GM19468 (cell line): ENCODE measurements at regions not wholly inside any gene's neighbourhood (a gene's known extent, or its start where the extent isn't known, plus 50 kb on each side); places are given as distances from the start of the nearest gene placed in this dataset.

Experiments used
- ATAC-seq: cut with Tn5 transposase; IDR thresholded peaks from one replicate; pipeline ENCODE4 v1.9.1; 2021; ENCODE audit warnings: mild to moderate bottlenecking, moderate library complexity, moderate number of reproducible peaks; ENCODE audit not compliant: unreplicated experiment; ENCODE audit errors: extremely low read depth

DNA sequence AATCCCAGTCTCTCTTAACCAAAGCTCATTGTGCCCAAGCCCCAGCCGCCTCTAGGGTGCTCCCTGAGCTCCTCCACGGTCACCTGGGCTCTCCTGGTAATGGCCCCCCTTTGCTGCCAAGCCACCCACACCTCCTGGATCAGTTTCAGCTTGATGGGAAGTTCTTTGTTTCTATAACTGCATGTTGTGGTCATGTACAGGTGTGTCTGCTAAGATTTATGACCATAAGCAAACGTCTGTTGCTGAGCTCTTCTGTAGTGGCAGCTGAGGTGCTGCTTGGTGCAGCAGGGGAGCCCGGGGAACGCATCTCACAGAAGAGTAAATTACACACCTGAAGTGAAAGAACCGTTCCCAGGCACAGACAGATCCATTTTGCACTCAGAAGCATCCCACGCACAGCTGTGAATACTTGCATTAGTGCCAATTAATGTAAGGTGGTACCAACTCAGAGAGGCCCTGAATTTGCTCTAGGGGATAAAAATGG lies 194.6 kb upstream of the ARID1B start:
- ATAC-seq = no peak

DNA sequence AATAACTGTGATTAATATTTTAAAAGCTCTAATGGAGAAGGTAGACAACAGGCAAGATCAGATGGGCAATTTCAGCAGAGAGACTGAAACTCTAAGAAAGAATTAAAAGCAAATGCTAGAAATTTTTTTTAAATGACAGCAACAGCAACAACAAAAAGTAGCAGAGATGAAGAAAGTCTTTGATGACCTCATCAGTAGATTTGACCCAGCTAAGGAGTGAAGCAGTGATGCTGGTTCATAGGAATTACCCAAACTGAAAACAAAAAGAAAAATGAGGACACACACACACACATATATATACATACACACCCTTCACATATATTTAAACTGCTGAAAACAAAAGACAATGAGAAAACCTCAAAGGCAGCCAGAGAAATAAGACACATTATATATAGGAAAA lies 197.6 kb upstream of the ARID1B start:
- ATAC-seq = no peak

- no peak for ATAC-seq
These were observed 199.4 kb upstream of the ARID1B start for GRCh38 chr6:156577749-156578148.

DNA sequence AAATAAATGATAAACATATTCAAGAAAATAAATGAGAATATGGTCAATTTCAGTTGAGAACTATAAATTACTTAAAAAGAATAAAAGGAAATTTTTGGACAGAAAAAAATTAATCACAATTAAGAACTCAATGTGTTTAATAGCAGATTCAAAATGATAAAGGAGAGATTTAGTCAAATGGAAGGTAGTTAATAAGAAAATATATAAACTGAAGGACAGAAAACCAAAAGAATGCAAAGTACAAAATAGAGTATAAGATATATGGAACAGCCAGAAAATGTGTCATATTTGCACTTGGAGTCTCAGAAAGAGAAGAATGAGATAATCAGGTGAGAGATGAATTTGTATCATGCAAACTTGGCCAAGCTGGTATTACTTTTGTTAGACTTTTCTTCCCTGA lies 201.8 kb upstream of the ARID1B start:
- no peak for ATAC-seq

DNA sequence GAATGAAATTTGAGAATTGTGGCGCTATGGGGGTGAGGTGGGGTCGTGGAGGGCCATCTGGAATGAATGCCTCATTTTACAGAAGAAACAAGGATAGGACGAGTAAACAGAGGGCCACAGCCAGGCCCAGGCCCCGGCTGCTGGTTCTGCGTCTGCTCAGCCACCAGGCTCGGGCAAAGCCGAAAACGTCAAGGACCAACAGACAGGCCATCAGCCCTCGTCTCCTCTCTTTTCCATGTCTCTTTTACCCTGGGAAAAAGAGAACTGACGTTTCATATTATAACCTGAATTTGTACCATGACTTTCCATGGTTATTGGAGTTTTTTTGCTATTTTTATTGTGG lies 212.4 kb upstream of the ARID1B start:
- no peak for ATAC-seq

DNA sequence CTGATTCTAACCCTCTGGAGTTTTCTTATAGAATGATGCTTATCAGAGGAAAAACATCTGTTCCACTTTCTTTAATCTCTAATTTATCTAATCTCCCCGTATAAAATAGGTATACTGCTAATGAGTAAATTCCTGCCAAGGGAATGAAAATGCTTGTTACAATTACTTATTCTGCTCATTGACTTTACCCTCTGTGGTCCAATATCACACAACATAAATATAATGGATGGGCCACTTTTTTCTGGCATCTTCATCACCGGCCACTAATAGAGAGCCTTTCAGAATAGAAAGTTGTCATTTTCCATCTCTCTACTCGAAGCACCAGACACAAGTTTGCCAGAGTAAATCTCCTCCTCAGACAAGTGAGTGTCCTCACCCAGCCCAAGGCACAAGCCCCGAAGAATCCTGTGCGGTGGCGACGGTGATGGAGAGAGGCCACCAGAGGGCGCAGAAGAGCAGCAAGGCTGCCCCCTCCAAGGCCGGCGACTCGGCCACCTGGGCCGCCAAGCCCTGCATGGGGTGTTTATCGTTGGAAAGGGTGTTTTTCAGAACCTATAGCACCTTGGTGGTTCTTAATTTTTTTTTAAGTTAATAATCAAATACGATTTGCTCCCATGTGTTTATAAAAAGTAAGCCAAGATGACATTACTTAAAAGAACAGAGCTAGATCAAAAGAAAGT lies 212.9 kb upstream of the ARID1B start:
- peak; percentile 75 for ATAC-seq

DNA sequence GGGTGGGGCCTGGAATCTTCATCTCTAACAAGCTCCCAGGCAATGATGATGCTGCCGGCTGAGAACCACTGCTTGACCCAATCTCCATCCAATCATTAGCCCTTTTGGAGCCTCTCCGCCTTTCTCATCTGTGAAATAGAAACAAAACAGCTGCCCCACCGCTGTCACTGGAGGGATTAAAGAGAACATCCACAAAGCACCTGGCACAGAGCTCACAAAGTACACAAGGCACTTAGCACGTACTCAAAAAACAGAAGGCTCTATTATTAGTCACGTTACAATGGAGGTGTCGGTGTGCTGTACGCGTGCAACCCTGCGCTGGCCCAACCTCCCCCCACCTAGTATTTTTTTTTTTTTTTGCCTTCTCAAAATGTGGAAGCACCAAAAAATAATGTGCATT lies 213.5 kb upstream of the ARID1B start:
- no peak for ATAC-seq

DNA sequence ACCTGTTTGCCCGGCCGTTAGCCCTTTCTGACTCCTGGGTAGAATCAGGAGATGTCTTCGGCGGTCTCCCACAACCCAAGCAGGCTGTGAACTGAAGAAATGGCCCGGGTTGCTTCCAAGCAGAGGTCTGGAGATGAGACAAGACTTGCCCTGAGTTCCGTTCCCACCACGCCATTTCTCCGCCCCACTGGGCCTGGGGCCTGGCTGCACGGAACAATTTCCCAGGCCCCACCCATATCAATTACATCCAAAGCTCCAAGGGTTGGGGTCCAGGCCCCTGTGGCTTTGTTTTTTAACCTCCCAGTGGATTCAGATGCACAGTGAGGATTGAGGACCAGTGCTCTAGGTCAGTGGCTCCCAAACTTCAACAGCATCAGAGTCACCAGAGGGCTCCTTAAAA lies 214.5 kb upstream of the ARID1B start:
- ATAC-seq = no peak

DNA sequence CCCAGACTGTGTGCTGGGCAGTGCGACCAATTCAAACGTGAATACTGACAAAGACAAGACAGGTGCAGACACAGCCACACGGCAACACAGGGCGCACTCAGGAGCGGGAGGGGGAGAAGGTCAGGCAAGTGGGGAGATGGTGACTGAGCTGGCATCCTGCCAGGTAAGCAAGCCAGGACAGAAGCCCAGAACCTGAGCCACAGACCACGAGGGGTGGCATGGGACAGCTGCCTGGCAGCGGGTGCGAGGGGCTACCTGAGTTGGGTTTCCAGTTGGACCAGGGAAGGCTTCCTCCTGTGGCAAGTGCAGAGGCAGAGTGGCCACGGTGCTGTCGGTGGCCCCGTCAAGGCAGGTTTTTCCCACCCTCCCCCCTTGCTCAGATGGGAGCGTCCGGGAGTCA lies 215.2 kb upstream of the ARID1B start:
- ATAC-seq = no peak

- ATAC-seq = no peak
These were observed 216.7 kb upstream of the ARID1B start for GRCh38 chr6:156560476-156560875.

GRCh38 chr6:156559162-156559690 lies 218.0 kb upstream of the ARID1B start:
- ATAC-seq = no peak

- no peak for ATAC-seq
These were observed 219.3 kb upstream of the ARID1B start for GRCh38 chr6:156557911-156558259.

- ATAC-seq = no peak
These were observed 219.8 kb upstream of the ARID1B start for GRCh38 chr6:156557251-156557910.

DNA sequence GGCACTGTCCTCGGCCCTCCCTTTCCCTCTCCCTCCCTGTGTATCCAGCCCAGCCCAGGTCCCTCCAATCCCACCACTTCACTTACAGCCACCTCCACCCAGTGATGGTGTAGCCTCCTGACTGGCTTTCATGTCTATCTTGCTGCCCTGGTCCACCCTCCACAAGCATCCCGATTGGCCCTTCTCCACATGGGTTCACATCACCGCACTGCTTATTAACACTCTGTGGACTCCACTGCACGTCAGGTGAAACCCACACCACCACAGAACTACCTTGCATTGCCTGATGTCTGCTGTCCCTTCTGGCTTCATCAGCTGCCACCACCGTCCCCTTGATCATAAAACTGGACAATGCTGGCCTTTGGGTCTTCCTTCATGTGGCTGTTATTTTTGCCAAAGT lies 220.4 kb upstream of the ARID1B start:
- ATAC-seq = no peak

DNA sequence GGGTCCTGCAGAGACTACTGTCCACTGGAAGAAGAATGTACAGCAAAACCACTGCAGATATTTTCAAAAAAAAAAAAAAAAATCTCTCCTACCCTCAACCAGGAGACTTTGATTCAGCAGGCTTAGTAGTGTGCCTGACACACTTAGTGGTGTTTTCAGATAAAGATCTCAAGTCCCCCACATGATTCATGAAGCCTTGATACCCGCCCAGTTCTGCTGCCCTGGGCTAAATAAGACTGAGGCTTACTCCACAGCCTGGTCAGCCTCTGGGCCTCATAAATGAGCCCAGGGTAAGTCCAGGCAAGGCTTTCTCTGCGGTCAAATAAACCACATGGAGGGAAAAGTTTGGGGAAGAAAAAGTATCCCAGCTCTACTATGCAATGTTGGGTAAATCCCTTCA lies 222.1 kb upstream of the ARID1B start:
- ATAC-seq = no peak

DNA sequence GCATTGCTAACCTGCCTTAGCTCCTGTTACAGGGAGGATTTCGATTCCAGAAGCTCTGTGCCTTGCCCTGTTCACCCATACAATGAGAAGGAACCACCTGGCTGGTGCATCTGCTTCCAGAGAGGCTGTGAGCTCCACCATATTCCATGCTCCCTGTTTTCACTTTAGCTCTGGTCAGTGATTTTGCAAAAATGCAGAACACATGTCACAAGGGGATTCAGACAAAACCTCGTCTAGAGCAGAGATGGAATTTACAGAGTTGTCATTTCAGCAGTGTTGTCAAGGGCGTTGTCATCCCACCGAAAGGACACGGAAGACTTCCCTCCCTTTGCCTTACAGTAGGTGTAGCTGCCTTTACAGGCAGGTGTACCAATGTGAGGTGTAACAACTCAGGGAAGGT lies 223.0 kb upstream of the ARID1B start:
- ATAC-seq = no peak

- no peak for ATAC-seq
These were observed 224.3 kb upstream of the ARID1B start for GRCh38 chr6:156552849-156553248.

GRCh38 chr6:156550949-156551348 lies 226.2 kb upstream of the ARID1B start:
- no peak for ATAC-seq

- ATAC-seq = no peak
These were observed 231.2 kb upstream of the ARID1B start for GRCh38 chr6:156545931-156546330.

DNA sequence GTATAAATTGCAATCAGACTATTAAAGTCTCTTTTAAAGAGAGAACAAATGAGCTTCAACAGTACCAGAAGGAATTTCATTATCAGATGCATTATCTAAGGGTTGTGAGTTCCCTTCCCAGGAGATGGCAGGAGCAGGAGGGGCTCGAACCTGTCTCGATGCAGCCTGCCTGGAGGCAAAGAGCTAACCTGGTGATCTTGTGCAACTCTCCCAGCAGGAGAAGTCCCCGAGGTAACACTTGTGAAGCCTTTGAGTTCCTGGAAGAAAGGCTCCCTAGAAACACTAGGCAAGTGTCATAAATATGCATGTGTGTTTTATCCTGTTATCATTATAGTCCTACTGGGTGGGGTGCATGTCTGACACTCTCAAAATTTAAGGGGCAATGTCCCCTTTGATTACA lies 232.2 kb upstream of the ARID1B start:
- ATAC-seq = no peak

- ATAC-seq = no peak
These were observed 233.1 kb upstream of the ARID1B start for GRCh38 chr6:156544046-156544445.

GRCh38 chr6:156543431-156543830 lies 233.7 kb upstream of the ARID1B start:
- no peak for ATAC-seq
